ENCODE measurements at regions not wholly inside any gene's neighbourhood (a gene's known extent, or its start where the extent isn't known, plus 50 kb on each side); places are given as distances from the start of the nearest gene placed in this dataset.

DNA sequence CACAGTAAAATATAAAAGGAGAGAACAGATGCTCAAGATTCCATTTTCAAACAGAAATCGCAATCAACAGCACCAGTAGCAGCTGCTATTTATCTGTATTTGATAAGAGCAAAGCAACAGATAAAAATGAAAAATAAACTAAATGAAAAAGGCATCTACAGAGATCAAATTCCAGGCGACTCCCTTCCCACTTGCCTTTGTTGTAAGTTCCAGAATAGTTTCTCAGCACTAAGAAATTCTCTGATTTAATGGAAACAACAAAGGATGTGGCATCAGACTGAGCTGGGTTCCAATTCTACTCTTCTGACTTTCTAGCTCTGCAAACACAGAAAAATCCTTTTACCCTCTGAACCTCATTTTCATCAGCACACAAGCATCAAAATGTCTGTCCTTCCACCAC is 110.8 kb upstream of the MME start:
- TF ChIP-seq, protein P1, sequence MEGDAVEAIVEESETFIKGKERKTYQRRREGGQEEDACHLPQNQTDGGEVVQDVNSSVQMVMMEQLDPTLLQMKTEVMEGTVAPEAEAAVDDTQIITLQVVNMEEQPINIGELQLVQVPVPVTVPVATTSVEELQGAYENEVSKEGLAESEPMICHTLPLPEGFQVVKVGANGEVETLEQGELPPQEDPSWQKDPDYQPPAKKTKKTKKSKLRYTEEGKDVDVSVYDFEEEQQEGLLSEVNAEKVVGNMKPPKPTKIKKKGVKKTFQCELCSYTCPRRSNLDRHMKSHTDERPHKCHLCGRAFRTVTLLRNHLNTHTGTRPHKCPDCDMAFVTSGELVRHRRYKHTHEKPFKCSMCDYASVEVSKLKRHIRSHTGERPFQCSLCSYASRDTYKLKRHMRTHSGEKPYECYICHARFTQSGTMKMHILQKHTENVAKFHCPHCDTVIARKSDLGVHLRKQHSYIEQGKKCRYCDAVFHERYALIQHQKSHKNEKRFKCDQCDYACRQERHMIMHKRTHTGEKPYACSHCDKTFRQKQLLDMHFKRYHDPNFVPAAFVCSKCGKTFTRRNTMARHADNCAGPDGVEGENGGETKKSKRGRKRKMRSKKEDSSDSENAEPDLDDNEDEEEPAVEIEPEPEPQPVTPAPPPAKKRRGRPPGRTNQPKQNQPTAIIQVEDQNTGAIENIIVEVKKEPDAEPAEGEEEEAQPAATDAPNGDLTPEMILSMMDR (IDR thresholded peaks at IDR 0.05; ENCODE audit: poor library complexity, severe bottlenecking), result no peak
- no peak for TF ChIP-seq EZH2 (IDR thresholded peaks at IDR 0.05; ENCODE audit: borderline replicate concordance, insufficient read depth, low read length, poor library complexity, severe bottlenecking)
- TF ChIP-seq EP300 (conservative IDR thresholded peaks at IDR 0.05; ENCODE audit: poor library complexity, severe bottlenecking), result no peak
- TF ChIP-seq POLR2AphosphoS5 (IDR thresholded peaks at IDR 0.05), result no peak
- no peak for TF ChIP-seq RAD21 (conservative IDR thresholded peaks at IDR 0.05)
- TF ChIP-seq TAF1 (IDR thresholded peaks at IDR 0.05; ENCODE audit: low read depth), result no peak
- TF ChIP-seq SMC3 (conservative IDR thresholded peaks at IDR 0.05; ENCODE audit: poor library complexity), result no peak
- no peak for TF ChIP-seq MXI1 (conservative IDR thresholded peaks at IDR 0.05; ENCODE audit: poor library complexity, severe bottlenecking)
- TF ChIP-seq, protein P2, sequence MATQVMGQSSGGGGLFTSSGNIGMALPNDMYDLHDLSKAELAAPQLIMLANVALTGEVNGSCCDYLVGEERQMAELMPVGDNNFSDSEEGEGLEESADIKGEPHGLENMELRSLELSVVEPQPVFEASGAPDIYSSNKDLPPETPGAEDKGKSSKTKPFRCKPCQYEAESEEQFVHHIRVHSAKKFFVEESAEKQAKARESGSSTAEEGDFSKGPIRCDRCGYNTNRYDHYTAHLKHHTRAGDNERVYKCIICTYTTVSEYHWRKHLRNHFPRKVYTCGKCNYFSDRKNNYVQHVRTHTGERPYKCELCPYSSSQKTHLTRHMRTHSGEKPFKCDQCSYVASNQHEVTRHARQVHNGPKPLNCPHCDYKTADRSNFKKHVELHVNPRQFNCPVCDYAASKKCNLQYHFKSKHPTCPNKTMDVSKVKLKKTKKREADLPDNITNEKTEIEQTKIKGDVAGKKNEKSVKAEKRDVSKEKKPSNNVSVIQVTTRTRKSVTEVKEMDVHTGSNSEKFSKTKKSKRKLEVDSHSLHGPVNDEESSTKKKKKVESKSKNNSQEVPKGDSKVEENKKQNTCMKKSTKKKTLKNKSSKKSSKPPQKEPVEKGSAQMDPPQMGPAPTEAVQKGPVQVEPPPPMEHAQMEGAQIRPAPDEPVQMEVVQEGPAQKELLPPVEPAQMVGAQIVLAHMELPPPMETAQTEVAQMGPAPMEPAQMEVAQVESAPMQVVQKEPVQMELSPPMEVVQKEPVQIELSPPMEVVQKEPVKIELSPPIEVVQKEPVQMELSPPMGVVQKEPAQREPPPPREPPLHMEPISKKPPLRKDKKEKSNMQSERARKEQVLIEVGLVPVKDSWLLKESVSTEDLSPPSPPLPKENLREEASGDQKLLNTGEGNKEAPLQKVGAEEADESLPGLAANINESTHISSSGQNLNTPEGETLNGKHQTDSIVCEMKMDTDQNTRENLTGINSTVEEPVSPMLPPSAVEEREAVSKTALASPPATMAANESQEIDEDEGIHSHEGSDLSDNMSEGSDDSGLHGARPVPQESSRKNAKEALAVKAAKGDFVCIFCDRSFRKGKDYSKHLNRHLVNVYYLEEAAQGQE (IDR thresholded peaks at IDR 0.05; ENCODE audit: borderline replicate concordance), result no peak

Data from neural cell (in vitro differentiated cells).